Right forelimb (tissue), 1 donor: ENCODE measurements at regions not wholly inside any gene's neighbourhood (a gene's known extent, or its start where the extent isn't known, plus 50 kb on each side); places are given as distances from the start of the nearest gene placed in this dataset.
"Not testable (repeated sequence)": the region's sequence is repeated elsewhere in the genome, so short reads cannot be mapped to it uniquely, and the experiment has no call there.

Experiments
- DNase-seq: peaks from one replicate; pipeline ENCODE4 v3.0.0-alpha.2; 2018

GRCh38 chr10:7026818-7027217 is 384.0 kb downstream of the SFMBT2 start:
- no peak for DNase-seq

- no peak for DNase-seq
Observed at GRCh38 chr10:7025296-7025695, 385.5 kb downstream of the SFMBT2 start.

- no peak for DNase-seq
Observed at GRCh38 chr10:7015457-7015856, 395.4 kb downstream of the SFMBT2 start.

GRCh38 chr10:7014721-7015120 is 396.1 kb downstream of the SFMBT2 start:
- DNase-seq, result no peak

- no peak for DNase-seq
Observed at GRCh38 chr10:7011994-7012393, 398.8 kb downstream of the SFMBT2 start.

- DNase-seq, result no peak
Observed at GRCh38 chr10:7008645-7009044, 402.2 kb downstream of the SFMBT2 start.

- no peak for DNase-seq
Observed at GRCh38 chr10:7007600-7008190, 403.1 kb downstream of the SFMBT2 start.

- no peak for DNase-seq
Observed at GRCh38 chr10:7006566-7006965, 404.3 kb downstream of the SFMBT2 start.

- no peak for DNase-seq
Observed at GRCh38 chr10:7003831-7004395, 406.9 kb downstream of the SFMBT2 start.

- no peak for DNase-seq
Observed at GRCh38 chr10:7000061-7000460, 410.8 kb downstream of the SFMBT2 start.

- no peak for DNase-seq
Observed at GRCh38 chr10:6999232-6999925, 411.5 kb downstream of the SFMBT2 start.

GRCh38 chr10:6997509-6997908 is 413.3 kb downstream of the SFMBT2 start:
- DNase-seq, result no peak

GRCh38 chr10:6996431-6996830 is 414.4 kb downstream of the SFMBT2 start:
- DNase-seq, result no peak

- DNase-seq, result no peak
Observed at GRCh38 chr10:6995831-6996230, 415.0 kb downstream of the SFMBT2 start.

- no peak for DNase-seq
Observed at GRCh38 chr10:6995341-6995740, 415.3 kb upstream of the PRKCQ start.

- no peak for DNase-seq
Observed at GRCh38 chr10:6990891-6991290, 410.8 kb upstream of the PRKCQ start.

- DNase-seq, result no peak
Observed at GRCh38 chr10:6988654-6989053, 408.6 kb upstream of the PRKCQ start.

GRCh38 chr10:6987536-6987945 is 407.5 kb upstream of the PRKCQ start:
- DNase-seq, result no peak

- DNase-seq, result no peak
Observed at GRCh38 chr10:6986927-6987326, 406.9 kb upstream of the PRKCQ start.

- no peak for DNase-seq
Observed at GRCh38 chr10:6985644-6986043, 405.6 kb upstream of the PRKCQ start.

GRCh38 chr10:6984971-6985370 is 404.9 kb upstream of the PRKCQ start:
- DNase-seq, result no peak

- DNase-seq, result not testable (repeated sequence)
Observed at GRCh38 chr10:6984016-6984415, 403.9 kb upstream of the PRKCQ start.

- no peak for DNase-seq
Observed at GRCh38 chr10:6980353-6980752, 400.3 kb upstream of the PRKCQ start.

GRCh38 chr10:6979371-6979770 is 399.3 kb upstream of the PRKCQ start:
- no peak for DNase-seq

GRCh38 chr10:6978187-6978627 is 398.1 kb upstream of the PRKCQ start:
- no peak for DNase-seq
